ENCODE measurements at regions not wholly inside any gene's neighbourhood (a gene's known extent, or its start where the extent isn't known, plus 50 kb on each side); places are given as distances from the start of the nearest gene placed in this dataset.

DNA sequence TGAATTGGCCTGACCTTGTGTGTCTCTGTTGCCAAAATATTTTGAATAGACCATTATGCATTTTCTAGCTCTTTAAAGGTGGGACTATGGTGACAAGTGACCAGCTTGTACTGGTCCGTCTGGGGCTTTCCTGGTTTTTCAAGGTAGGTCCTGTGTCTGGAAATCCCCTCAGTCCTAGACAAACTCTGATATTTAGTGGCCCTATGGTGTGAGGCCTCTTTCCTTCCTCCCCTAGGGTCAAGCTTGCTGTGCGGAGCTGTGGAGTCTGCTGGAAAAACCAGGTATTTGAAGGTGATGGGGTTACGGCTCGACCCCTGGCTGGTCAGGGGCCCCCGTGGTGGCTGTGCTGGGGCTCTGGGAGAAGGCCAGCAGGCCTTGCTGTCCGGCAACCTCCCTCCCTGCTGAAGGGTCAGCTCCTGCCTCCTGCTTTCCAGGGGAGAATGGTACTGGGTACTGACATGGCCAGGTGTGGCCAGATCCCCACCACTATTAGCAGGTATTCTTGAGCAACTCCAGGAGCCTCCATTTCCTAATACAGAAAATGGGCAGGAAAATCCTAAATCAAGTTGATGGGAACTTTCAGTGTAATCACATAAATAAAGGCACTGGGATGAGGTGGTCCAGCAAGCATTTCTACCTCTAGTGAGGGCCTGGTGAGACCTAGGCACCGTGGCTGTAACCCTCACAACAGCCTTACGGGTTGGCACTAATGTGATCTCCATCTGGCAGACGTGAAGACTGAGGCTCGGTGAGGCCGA lies 86.2 kb upstream of the HS6ST1 start:
- no peak overlapping the region for H3K27ac Mint-ChIP-seq (ENCODE audit: unreplicated experiment)
- no peaks in the 10 kb centered on the region for H3K4me1 Mint-ChIP-seq (ENCODE audit: low read depth, unreplicated experiment)
- H3K27me3 Mint-ChIP-seq (ENCODE audit: insufficient read depth, unreplicated experiment): no peaks in the 10 kb centered on the region
- ChIA-PET POLR2A (no interaction called here), CTCF (no interaction called here)
- intact Hi-C loops (cut with micrococcal nuclease; ENCODE audit: unreplicated experiment): no loop called here
- no peak for DNase-seq
- no peaks in the 10 kb centered on the region for H3K36me3 Mint-ChIP-seq (ENCODE audit: insufficient read depth, unreplicated experiment)
- TF ChIP-seq CTCF (IDR thresholded peaks at IDR 0.05; ENCODE audit: insufficient read depth in 1 of 2, low read depth in 1 of 2, low read length in 1 of 2, severe bottlenecking in 1 of 2, unreplicated experiment in 1 of 2): no peak
- H3K36me3 ChIP-seq (ENCODE audit: control insufficient read depth, insufficient read depth, low read length): no peaks in the 10 kb centered on the region
- H3K9me3 ChIP-seq: no peaks in the 10 kb centered on the region
- H3K4me3 ChIP-seq (ENCODE audit: low read depth, low read length): no peak overlapping the region
- no TSS peak for BruUV-seq (replicated peaks)
- H3K4me3 Mint-ChIP-seq (ENCODE audit: unreplicated experiment): no peak overlapping the region
- no peaks in the 10 kb centered on the region for H3K4me1 ChIP-seq
- no peaks in the 10 kb centered on the region for H3K9me3 Mint-ChIP-seq (ENCODE audit: unreplicated experiment)
- no peaks in the 10 kb centered on the region for H3K27me3 ChIP-seq (replicated peaks; ENCODE audit: control insufficient read depth, insufficient read depth, low read length)

- H3K9me3 Mint-ChIP-seq (ENCODE audit: unreplicated experiment): no peaks in the 10 kb centered on the region
- TF ChIP-seq CTCF (IDR thresholded peaks at IDR 0.05; ENCODE audit: insufficient read depth in 1 of 2, low read depth in 1 of 2, low read length in 1 of 2, severe bottlenecking in 1 of 2, unreplicated experiment in 1 of 2): no peak
- no peaks in the 10 kb centered on the region for H3K36me3 Mint-ChIP-seq (ENCODE audit: insufficient read depth, unreplicated experiment)
- DNase-seq: no peak
- intact Hi-C loops (cut with micrococcal nuclease; ENCODE audit: unreplicated experiment): no loop called here
- H3K36me3 ChIP-seq (ENCODE audit: control insufficient read depth, insufficient read depth, low read length): no peaks in the 10 kb centered on the region
- no peak overlapping the region for H3K27ac Mint-ChIP-seq (ENCODE audit: unreplicated experiment)
- no peak overlapping the region for H3K4me3 ChIP-seq (ENCODE audit: low read depth, low read length)
- H3K4me1 Mint-ChIP-seq (ENCODE audit: low read depth, unreplicated experiment): no peaks in the 10 kb centered on the region
- H3K4me1 ChIP-seq: no peaks in the 10 kb centered on the region
- H3K27me3 ChIP-seq (replicated peaks; ENCODE audit: control insufficient read depth, insufficient read depth, low read length): no peaks in the 10 kb centered on the region
- CTCF ChIA-PET: no interaction called here
- no peaks in the 10 kb centered on the region for H3K27me3 Mint-ChIP-seq (ENCODE audit: insufficient read depth, unreplicated experiment)
- H3K4me3 Mint-ChIP-seq (ENCODE audit: unreplicated experiment): no peak overlapping the region
- POLR2A ChIA-PET: no interaction called here
- no TSS peak for BruUV-seq (replicated peaks)
- H3K9me3 ChIP-seq: no peaks in the 10 kb centered on the region
Observed at GRCh38 chr2:128405467-128405900, 86.8 kb upstream of the HS6ST1 start.

DNA sequence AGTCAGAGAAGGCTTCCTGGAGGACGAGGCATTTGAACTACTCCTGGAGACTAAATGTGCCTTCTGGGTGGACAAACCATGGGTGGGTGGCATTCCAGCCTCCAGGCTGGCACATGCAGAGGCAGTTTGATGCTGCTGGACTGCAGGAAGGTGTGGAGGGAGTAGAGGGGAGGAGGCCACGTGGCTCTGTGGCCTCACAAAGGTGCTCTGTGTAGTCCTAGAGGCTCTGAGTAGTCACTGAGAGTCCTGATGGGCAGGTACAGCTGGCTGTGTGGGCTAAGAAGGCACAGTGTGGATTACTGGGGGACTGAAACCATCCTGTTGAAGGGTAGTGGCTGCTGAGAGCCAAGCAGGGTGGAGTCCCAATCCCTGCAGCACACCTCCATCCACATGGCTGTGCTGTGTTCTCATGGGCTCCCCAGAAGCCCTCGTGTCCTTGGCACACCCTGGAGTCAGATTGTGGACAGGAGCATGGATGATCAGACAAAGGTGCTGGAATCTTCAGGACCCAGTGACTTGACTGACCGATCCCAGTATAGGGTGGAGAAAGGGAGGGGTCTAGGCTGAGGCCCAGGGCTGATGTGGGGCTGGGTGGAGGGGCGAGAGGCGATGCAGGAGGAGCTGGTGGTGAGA lies 87.4 kb upstream of the HS6ST1 start:
- no TSS peak for BruUV-seq (replicated peaks)
- no peaks in the 10 kb centered on the region for H3K9me3 Mint-ChIP-seq (ENCODE audit: unreplicated experiment)
- Histone ChIP-seq H3K27me3 (replicated peaks; ENCODE audit: control insufficient read depth, insufficient read depth, low read length) (no peaks in the 10 kb centered on the region), H3K9me3 (no peaks in the 10 kb centered on the region), H3K4me1 (no peaks in the 10 kb centered on the region), H3K36me3 (ENCODE audit: control insufficient read depth, insufficient read depth, low read length) (no peaks in the 10 kb centered on the region), H3K4me3 (ENCODE audit: low read depth, low read length) (no peak overlapping the region)
- no peaks in the 10 kb centered on the region for H3K4me1 Mint-ChIP-seq (ENCODE audit: low read depth, unreplicated experiment)
- ChIA-PET POLR2A (no interaction called here), CTCF (no interaction called here)
- H3K4me3 Mint-ChIP-seq (ENCODE audit: unreplicated experiment): no peak overlapping the region
- H3K36me3 Mint-ChIP-seq (ENCODE audit: insufficient read depth, unreplicated experiment): no peaks in the 10 kb centered on the region
- DNase-seq: no peak
- intact Hi-C loops (cut with micrococcal nuclease; ENCODE audit: unreplicated experiment): no loop called here
- no peak for TF ChIP-seq CTCF (IDR thresholded peaks at IDR 0.05; ENCODE audit: insufficient read depth in 1 of 2, low read depth in 1 of 2, low read length in 1 of 2, severe bottlenecking in 1 of 2, unreplicated experiment in 1 of 2)
- no peaks in the 10 kb centered on the region for H3K27me3 Mint-ChIP-seq (ENCODE audit: insufficient read depth, unreplicated experiment)
- no peak overlapping the region for H3K27ac Mint-ChIP-seq (ENCODE audit: unreplicated experiment)

Data from Caco-2 (cell line).